ENCODE measurements at regions not wholly inside any gene's neighbourhood (a gene's known extent, or its start where the extent isn't known, plus 50 kb on each side); places are given as distances from the start of the nearest gene placed in this dataset.

- H3K9me3 ChIP-seq (ENCODE audit: low read length), result no peaks in the 10 kb centered on the region
- no peak overlapping the region for H3K9ac ChIP-seq (ENCODE audit: low read length)
- no peak overlapping the region for H2AFZ ChIP-seq (ENCODE audit: low read depth, low read length)
- no peaks in the 10 kb centered on the region for H4K20me1 ChIP-seq (ENCODE audit: insufficient read depth)
- TF ChIP-seq RAD21 (conservative IDR thresholded peaks at IDR 0.05) (no peak), POLR2AphosphoS5 (IDR thresholded peaks at IDR 0.05) (no peak), SMC3 (conservative IDR thresholded peaks at IDR 0.05; ENCODE audit: poor library complexity) (no peak), TAF1 (IDR thresholded peaks at IDR 0.05; ENCODE audit: low read depth) (no peak), MXI1 (conservative IDR thresholded peaks at IDR 0.05; ENCODE audit: poor library complexity, severe bottlenecking) (no peak), EZH2 (IDR thresholded peaks at IDR 0.05; ENCODE audit: borderline replicate concordance, insufficient read depth, low read length, poor library complexity, severe bottlenecking) (no peak)
- TF ChIP-seq, protein P1, sequence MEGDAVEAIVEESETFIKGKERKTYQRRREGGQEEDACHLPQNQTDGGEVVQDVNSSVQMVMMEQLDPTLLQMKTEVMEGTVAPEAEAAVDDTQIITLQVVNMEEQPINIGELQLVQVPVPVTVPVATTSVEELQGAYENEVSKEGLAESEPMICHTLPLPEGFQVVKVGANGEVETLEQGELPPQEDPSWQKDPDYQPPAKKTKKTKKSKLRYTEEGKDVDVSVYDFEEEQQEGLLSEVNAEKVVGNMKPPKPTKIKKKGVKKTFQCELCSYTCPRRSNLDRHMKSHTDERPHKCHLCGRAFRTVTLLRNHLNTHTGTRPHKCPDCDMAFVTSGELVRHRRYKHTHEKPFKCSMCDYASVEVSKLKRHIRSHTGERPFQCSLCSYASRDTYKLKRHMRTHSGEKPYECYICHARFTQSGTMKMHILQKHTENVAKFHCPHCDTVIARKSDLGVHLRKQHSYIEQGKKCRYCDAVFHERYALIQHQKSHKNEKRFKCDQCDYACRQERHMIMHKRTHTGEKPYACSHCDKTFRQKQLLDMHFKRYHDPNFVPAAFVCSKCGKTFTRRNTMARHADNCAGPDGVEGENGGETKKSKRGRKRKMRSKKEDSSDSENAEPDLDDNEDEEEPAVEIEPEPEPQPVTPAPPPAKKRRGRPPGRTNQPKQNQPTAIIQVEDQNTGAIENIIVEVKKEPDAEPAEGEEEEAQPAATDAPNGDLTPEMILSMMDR (IDR thresholded peaks at IDR 0.05; ENCODE audit: poor library complexity, severe bottlenecking), result no peak
- H3K4me3 ChIP-seq (ENCODE audit: low read length), result no peak overlapping the region
- no peaks in the 10 kb centered on the region for H3K79me2 ChIP-seq (replicated peaks; ENCODE audit: insufficient read depth, low read length)
- no peak overlapping the region for H3K27ac ChIP-seq (ENCODE audit: low read length)
- H3K9me2 ChIP-seq (ENCODE audit: insufficient read depth, low read length), result no peaks in the 10 kb centered on the region
- no peaks in the 10 kb centered on the region for H3F3A ChIP-seq (ENCODE audit: insufficient read depth, low read length, poor library complexity, severe bottlenecking)
- no peaks in the 10 kb centered on the region for H3K36me3 ChIP-seq (ENCODE audit: insufficient read depth, low read length)
- H3K4me2 ChIP-seq (ENCODE audit: low read length), result no peak overlapping the region
- no peaks in the 10 kb centered on the region for H3K27me3 ChIP-seq (ENCODE audit: insufficient read depth, low read depth, low read length)
Observed at GRCh38 chr3:178126686-178127085, 409.6 kb upstream of the KCNMB2 start.

DNA sequence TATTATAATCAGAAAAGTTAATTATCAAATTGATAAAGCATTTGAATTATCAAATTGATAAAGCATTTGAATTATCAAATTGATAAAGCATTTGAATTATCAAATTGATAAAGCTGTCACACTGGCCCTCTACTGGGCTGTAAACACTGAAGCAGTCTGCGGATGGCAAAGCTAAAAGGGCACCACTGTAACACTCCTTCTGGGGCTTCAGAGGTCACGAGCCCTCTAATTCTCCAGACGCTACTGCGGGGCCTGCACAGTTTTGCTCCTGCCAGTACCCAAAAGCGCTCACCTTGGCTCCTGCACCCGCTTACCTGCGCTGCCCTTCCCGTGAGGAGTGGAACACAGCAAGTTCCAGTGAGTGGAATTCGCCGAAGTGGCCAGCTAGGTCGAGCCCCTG, 409.0 kb upstream of the KCNMB2 start:
- Histone ChIP-seq H3F3A (ENCODE audit: insufficient read depth, low read length, poor library complexity, severe bottlenecking) (no peaks in the 10 kb centered on the region), H3K9me3 (ENCODE audit: low read length) (no peaks in the 10 kb centered on the region), H2AFZ (ENCODE audit: low read depth, low read length) (no peak overlapping the region), H3K27me3 (ENCODE audit: insufficient read depth, low read depth, low read length) (no peaks in the 10 kb centered on the region), H3K4me2 (ENCODE audit: low read length) (no peak overlapping the region), H3K4me3 (ENCODE audit: low read length) (no peak overlapping the region), H3K36me3 (ENCODE audit: insufficient read depth, low read length) (no peaks in the 10 kb centered on the region), H3K9ac (ENCODE audit: low read length) (no peak overlapping the region), H4K20me1 (ENCODE audit: insufficient read depth) (no peaks in the 10 kb centered on the region), H3K9me2 (ENCODE audit: insufficient read depth, low read length) (no peaks in the 10 kb centered on the region), H3K79me2 (replicated peaks; ENCODE audit: insufficient read depth, low read length) (no peaks in the 10 kb centered on the region), H3K27ac (ENCODE audit: low read length) (no peak overlapping the region)
- TF ChIP-seq TAF1 (IDR thresholded peaks at IDR 0.05; ENCODE audit: low read depth) (no peak), POLR2AphosphoS5 (IDR thresholded peaks at IDR 0.05) (no peak), EP300 (conservative IDR thresholded peaks at IDR 0.05; ENCODE audit: poor library complexity, severe bottlenecking) (no peak), MXI1 (conservative IDR thresholded peaks at IDR 0.05; ENCODE audit: poor library complexity, severe bottlenecking) (no peak), RAD21 (conservative IDR thresholded peaks at IDR 0.05) (no peak), SMC3 (conservative IDR thresholded peaks at IDR 0.05; ENCODE audit: poor library complexity) (no peak), EZH2 (IDR thresholded peaks at IDR 0.05; ENCODE audit: borderline replicate concordance, insufficient read depth, low read length, poor library complexity, severe bottlenecking) (no peak)
- TF ChIP-seq, protein P1 (IDR thresholded peaks at IDR 0.05; ENCODE audit: poor library complexity, severe bottlenecking), result no peak
- TF ChIP-seq, protein P2, sequence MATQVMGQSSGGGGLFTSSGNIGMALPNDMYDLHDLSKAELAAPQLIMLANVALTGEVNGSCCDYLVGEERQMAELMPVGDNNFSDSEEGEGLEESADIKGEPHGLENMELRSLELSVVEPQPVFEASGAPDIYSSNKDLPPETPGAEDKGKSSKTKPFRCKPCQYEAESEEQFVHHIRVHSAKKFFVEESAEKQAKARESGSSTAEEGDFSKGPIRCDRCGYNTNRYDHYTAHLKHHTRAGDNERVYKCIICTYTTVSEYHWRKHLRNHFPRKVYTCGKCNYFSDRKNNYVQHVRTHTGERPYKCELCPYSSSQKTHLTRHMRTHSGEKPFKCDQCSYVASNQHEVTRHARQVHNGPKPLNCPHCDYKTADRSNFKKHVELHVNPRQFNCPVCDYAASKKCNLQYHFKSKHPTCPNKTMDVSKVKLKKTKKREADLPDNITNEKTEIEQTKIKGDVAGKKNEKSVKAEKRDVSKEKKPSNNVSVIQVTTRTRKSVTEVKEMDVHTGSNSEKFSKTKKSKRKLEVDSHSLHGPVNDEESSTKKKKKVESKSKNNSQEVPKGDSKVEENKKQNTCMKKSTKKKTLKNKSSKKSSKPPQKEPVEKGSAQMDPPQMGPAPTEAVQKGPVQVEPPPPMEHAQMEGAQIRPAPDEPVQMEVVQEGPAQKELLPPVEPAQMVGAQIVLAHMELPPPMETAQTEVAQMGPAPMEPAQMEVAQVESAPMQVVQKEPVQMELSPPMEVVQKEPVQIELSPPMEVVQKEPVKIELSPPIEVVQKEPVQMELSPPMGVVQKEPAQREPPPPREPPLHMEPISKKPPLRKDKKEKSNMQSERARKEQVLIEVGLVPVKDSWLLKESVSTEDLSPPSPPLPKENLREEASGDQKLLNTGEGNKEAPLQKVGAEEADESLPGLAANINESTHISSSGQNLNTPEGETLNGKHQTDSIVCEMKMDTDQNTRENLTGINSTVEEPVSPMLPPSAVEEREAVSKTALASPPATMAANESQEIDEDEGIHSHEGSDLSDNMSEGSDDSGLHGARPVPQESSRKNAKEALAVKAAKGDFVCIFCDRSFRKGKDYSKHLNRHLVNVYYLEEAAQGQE (IDR thresholded peaks at IDR 0.05; ENCODE audit: borderline replicate concordance), result no peak

Measured in neural cell (in vitro differentiated cells).